HCT116 (cell line): ENCODE measurements at regions not wholly inside any gene's neighbourhood (a gene's known extent, or its start where the extent isn't known, plus 50 kb on each side); places are given as distances from the start of the nearest gene placed in this dataset.

Experiments
- ATAC-seq: fragments of 200-7000 bp; cut with Tn5 transposase; 2 replicates; pipeline ENCODE4 v1.9.1; 2020; ENCODE audit warnings: mild to moderate bottlenecking, moderate library complexity
- BruUV-seq: library from RNA; stranded (reverse); fragments of 400-500 nt; replicated peaks from 2 replicates; lab custom pipeline; 2021; lab: Mats Ljungman, UMichigan
- CTCF ChIA-PET: fragments of 300-600 bp; sonication (Branson Sonifier 250); formaldehyde crosslinking; loops from one replicate; lab custom pipeline; 2021; ENCODE audit warnings: antibody characterized with exemption; lab: Charles Lee
- POLR2A ChIA-PET: fragments of 300-600, 350-600 bp; sonication (Branson Sonifier 250); formaldehyde crosslinking; loops from one replicate; lab custom pipeline; 2021; ENCODE audit warnings: antibody characterized with exemption; lab: Charles Lee
- RAD21 ChIA-PET, 2 experiments: fragments of 300-600 bp; sonication (Branson Sonifier 250); formaldehyde crosslinking; loops; one replicate each; lab custom pipeline; 2023; ENCODE audit warnings: low total read pairs in 2 of 2; ENCODE audit not compliant: uncharacterized antibody in 2 of 2, unreplicated experiment in 2 of 2, low non-redundant PET in 1 of 2; lab: Charles Lee
- DNase-seq: peaks from one replicate; pipeline ENCODE4 v3.0.0-alpha.2; 2010; ENCODE audit warnings: low read depth, low spot score
- H2AFZ ChIP-seq: fragments of 200-600 bp; shearing (Covaris generic), sonication (generic); 2 replicates; pipeline ENCODE4 v1.6.1; 2017; ENCODE audit warnings: low read depth, mixed run types, mixed read lengths, antibody characterized with exemption, low read length; ENCODE audit not compliant: poor library complexity, severe bottlenecking
- H3K27ac ChIP-seq: 2 replicates; pipeline ENCODE4 v1.5.1; 2012; ENCODE audit warnings: low read depth, low read length
- H3K27me3 ChIP-seq: fragments of 200-600 bp; sonication (generic); 2 replicates; pipeline ENCODE4 v1.6.1; 2016; ENCODE audit warnings: mixed run types, low read length, mixed read lengths; ENCODE audit not compliant: insufficient read depth
- H3K36me3 ChIP-seq, 2 experiments: fragments of 200-500 bp in 1 of 2; fragments of 200-600 bp in 1 of 2; sonication (Bioruptor generic) in 1 of 2; sonication (generic) in 1 of 2; 2 replicates each; pipeline versions ENCODE4 v1.5.1 to v1.6.1; 2014 to 2016; ENCODE audit warnings: low read length in 2 of 2, inconsistent platforms in 1 of 2, mixed read lengths in 1 of 2, mixed run types in 1 of 2; ENCODE audit not compliant: insufficient read depth in 2 of 2, control insufficient read depth in 1 of 2
- H3K4me1 ChIP-seq, 2 experiments: fragments of 200-600 bp in 1 of 2; sonication (generic) in 1 of 2; 2 replicates each; pipeline versions ENCODE4 v1.5.1 to v1.6.1; 2012 to 2017; ENCODE audit warnings: low read length in 2 of 2, inconsistent platforms in 1 of 2, mild to moderate bottlenecking in 1 of 2, mixed read lengths in 1 of 2, mixed run types in 1 of 2, moderate library complexity in 1 of 2; ENCODE audit not compliant: insufficient read depth in 2 of 2, control insufficient read depth in 1 of 2
- H3K4me2 ChIP-seq: fragments of 200-600 bp; sonication (generic); 2 replicates; pipeline ENCODE4 v1.6.1; 2017; ENCODE audit warnings: mixed run types, low read length, mixed read lengths
- H3K4me3 ChIP-seq, 2 experiments: fragments of 200-600 bp in 1 of 2; sonication (generic) in 1 of 2; replicated peaks in 1 of 2; 2 replicates each; pipeline ENCODE4 v1.5.1; 2011 to 2016; ENCODE audit warnings: low read length in 2 of 2, control low read depth in 1 of 2, low read depth in 1 of 2, mild to moderate bottlenecking in 1 of 2, mixed read lengths in 1 of 2, mixed run types in 1 of 2
- H3K79me2 ChIP-seq: fragments of 200-600 bp; sonication (generic); 2 replicates; pipeline ENCODE4 v1.6.1; 2017; ENCODE audit warnings: mild to moderate bottlenecking, mixed run types, low read length, moderate library complexity, mixed read lengths; ENCODE audit not compliant: insufficient read depth
- H3K9ac ChIP-seq: fragments of 200-600 bp; sonication (generic); 2 replicates; pipeline ENCODE4 v1.6.1; 2016; ENCODE audit warnings: low read length, mixed read lengths
- H3K9me2 ChIP-seq: fragments of 200-600 bp; sonication (generic), shearing (Covaris generic); 2 replicates; pipeline ENCODE4 v1.6.1; 2017; ENCODE audit warnings: mixed run types, mild to moderate bottlenecking, moderate library complexity; ENCODE audit not compliant: insufficient read depth
- H3K9me3 ChIP-seq, 2 experiments: fragments of 200-500 bp in 1 of 2; fragments of 200-600 bp in 1 of 2; sonication (Bioruptor generic) in 1 of 2; sonication (generic) in 1 of 2; 2 replicates each; pipeline ENCODE4 v1.6.1; 2014 to 2017; ENCODE audit warnings: low read length in 2 of 2, mixed read lengths in 2 of 2, inconsistent platforms in 1 of 2, low read depth in 1 of 2, mild to moderate bottlenecking in 1 of 2, mixed run types in 1 of 2, moderate library complexity in 1 of 2; ENCODE audit not compliant: control insufficient read depth in 1 of 2, insufficient read depth in 1 of 2
- H4K20me1 ChIP-seq: fragments of 200-600 bp; sonication (generic), shearing (Covaris generic); 2 replicates; pipeline ENCODE4 v1.6.1; 2017; ENCODE audit warnings: mixed run types, mild to moderate bottlenecking, moderate library complexity; ENCODE audit not compliant: insufficient read depth
- ELF1 ChIP-seq: IDR thresholded peaks from 2 replicates; pipeline ENCODE4 v1.6.1; 2012; ENCODE audit warnings: low read depth, borderline replicate concordance
- EZH2 ChIP-seq: fragments of 200-600 bp; sonication (generic); IDR thresholded peaks from 2 replicates; pipeline ENCODE4 v1.6.1; 2017; ENCODE audit warnings: antibody characterized with exemption, mixed run types
- EZH2phosphoT487 ChIP-seq: fragments of 200-600 bp; IDR thresholded peaks from 2 replicates; pipeline ENCODE4 v1.6.1; 2018; ENCODE audit warnings: antibody characterized with exemption, borderline replicate concordance
- FOSL1 ChIP-seq: IDR thresholded peaks from 2 replicates; pipeline ENCODE4 v1.6.1; 2012; ENCODE audit warnings: low read depth
- JUND ChIP-seq: IDR thresholded peaks from 2 replicates; pipeline ENCODE4 v1.6.1; 2012
- POLR2A ChIP-seq: IDR thresholded peaks from 2 replicates; pipeline ENCODE4 v1.7.0; 2011; ENCODE audit warnings: borderline replicate concordance; ENCODE audit not compliant: insufficient read depth, insufficient read length; ENCODE audit errors: extremely low read depth
- POLR2AphosphoS5 ChIP-seq: IDR thresholded peaks from 2 replicates; pipeline ENCODE4 v1.6.1; 2011; ENCODE audit warnings: mild to moderate bottlenecking, low read depth, low read length, moderate library complexity
- RAD21 ChIP-seq: IDR thresholded peaks from 2 replicates; pipeline ENCODE4 v1.6.1; 2012; ENCODE audit warnings: low read depth, mild to moderate bottlenecking
- SP1 ChIP-seq: IDR thresholded peaks from 2 replicates; pipeline ENCODE4 v1.6.1; 2012; ENCODE audit warnings: low read depth
- SRF ChIP-seq: IDR thresholded peaks from 2 replicates; pipeline ENCODE4 v1.6.1; 2012; ENCODE audit warnings: low read depth
- YY1 ChIP-seq: IDR thresholded peaks from 2 replicates; pipeline ENCODE4 v1.6.1; 2011; ENCODE audit warnings: low read length, low read depth, moderate library complexity, mild to moderate bottlenecking; ENCODE audit not compliant: insufficient replicate concordance; ENCODE audit errors: extremely low read depth
- ZFX ChIP-seq: fragments of 450-650 bp; IDR thresholded peaks from 2 replicates; pipeline ENCODE4 v1.6.1; 2017
- ZNF274 ChIP-seq: fragments of 200-500 bp; sonication (Bioruptor generic); IDR thresholded peaks from 2 replicates; pipeline ENCODE4 v1.6.1; 2014; ENCODE audit warnings: mild to moderate bottlenecking, low read depth, low read length, inconsistent platforms
- intact Hi-C: fragments of 100-400 bp; cut with micrococcal nuclease; formaldehyde crosslinking; loops from 2 replicates; pipeline ENCODE4 v1.10.0; 2022
- TF ChIP-seq, protein P1 (sequence below), 3 experiments: fragments of 200-600 bp in 1 of 3; sonication (generic) in 1 of 3; IDR thresholded peaks in 2 of 3; conservative IDR thresholded peaks in 1 of 3; 2 replicates each; pipeline ENCODE4 v1.5.1; 2012 to 2017; ENCODE audit warnings: low read depth in 2 of 3, low read length in 2 of 3, antibody characterized with exemption in 1 of 3, borderline replicate concordance in 1 of 3, control low read depth in 1 of 3, mild to moderate bottlenecking in 1 of 3, mixed read lengths in 1 of 3, mixed run types in 1 of 3, moderate library complexity in 1 of 3; ENCODE audit not compliant: insufficient read depth in 1 of 3
- TF ChIP-seq, protein P2 (sequence below): IDR thresholded peaks from 2 replicates; pipeline ENCODE4 v1.6.1; 2012
- TF ChIP-seq, protein P3 (sequence below): IDR thresholded peaks from 2 replicates; pipeline ENCODE4 v1.6.1; 2012

DNA sequence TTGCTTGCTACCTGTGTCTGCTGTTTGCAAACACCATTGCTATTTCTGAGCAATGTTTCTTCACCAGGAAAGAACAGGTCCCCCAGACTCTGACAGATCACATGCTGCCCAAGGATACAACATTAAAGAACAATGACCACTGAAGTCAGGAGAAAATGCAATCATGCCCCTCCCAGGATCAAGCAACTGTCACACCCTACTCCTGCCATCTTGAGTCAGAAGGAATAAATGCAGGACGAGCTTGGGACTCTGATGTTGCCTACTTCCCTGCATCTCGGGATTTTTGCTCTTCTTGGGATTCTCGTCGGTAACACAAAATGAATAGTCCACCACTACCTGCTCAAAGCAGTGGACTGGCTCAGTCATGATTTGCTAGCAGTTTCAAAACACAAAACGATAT is 490.6 kb downstream of the COG6 start:
- ChIA-PET CTCF (interaction anchor here (0.6 to 1.5 kb wide), 3 partner anchors 77 to 203 kb away, joined by 3 read pairs; no protein-coding TSS in a partner anchor), RAD21 (no interaction called here), POLR2A (no interaction called here)
- no peaks in the 10 kb centered on the region; the same call in 1 of the 2 replicates for H3K27me3 ChIP-seq
- H3K79me2 ChIP-seq: no peaks in the 10 kb centered on the region
- H3K9ac ChIP-seq: no peak overlapping the region
- no peak overlapping the region for H3K27ac ChIP-seq
- peak; percentile 38; the same call in 1 of the 2 replicates for TF ChIP-seq RAD21
- TF ChIP-seq, protein P1, sequence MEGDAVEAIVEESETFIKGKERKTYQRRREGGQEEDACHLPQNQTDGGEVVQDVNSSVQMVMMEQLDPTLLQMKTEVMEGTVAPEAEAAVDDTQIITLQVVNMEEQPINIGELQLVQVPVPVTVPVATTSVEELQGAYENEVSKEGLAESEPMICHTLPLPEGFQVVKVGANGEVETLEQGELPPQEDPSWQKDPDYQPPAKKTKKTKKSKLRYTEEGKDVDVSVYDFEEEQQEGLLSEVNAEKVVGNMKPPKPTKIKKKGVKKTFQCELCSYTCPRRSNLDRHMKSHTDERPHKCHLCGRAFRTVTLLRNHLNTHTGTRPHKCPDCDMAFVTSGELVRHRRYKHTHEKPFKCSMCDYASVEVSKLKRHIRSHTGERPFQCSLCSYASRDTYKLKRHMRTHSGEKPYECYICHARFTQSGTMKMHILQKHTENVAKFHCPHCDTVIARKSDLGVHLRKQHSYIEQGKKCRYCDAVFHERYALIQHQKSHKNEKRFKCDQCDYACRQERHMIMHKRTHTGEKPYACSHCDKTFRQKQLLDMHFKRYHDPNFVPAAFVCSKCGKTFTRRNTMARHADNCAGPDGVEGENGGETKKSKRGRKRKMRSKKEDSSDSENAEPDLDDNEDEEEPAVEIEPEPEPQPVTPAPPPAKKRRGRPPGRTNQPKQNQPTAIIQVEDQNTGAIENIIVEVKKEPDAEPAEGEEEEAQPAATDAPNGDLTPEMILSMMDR (IDR thresholded peaks at IDR 0.05 in 2 of 3, conservative IDR thresholded peaks at IDR 0.05 in 1 of 3; ENCODE audit: borderline replicate concordance in 1 of 3, insufficient read depth in 1 of 3, low read depth in 2 of 3, low read length in 2 of 3): peak in 2 of 3 experiments; percentile 11 to 15; a peak in 1 of 6 replicates
- no peak for TF ChIP-seq JUND
- H4K20me1 ChIP-seq: no peaks in the 10 kb centered on the region
- no peaks in the 10 kb centered on the region for H3K36me3 ChIP-seq
- ATAC-seq (peak; percentile 75), DNase-seq (no peak)
- intact Hi-C loops: no loop called here
- H3K9me3 ChIP-seq: no peaks in the 10 kb centered on the region
- H2AFZ ChIP-seq: no peak overlapping the region
- BruUV-seq: no TSS peak
- no peak overlapping the region for H3K4me3 ChIP-seq
- no peak overlapping the region for H3K4me2 ChIP-seq
- H3K4me1 ChIP-seq: peaks cover 0 to 6% of the 10 kb centered on the region in 2 experiments; a peak in 1 of 4 replicates
- H3K9me2 ChIP-seq: no peaks in the 10 kb centered on the region

DNA sequence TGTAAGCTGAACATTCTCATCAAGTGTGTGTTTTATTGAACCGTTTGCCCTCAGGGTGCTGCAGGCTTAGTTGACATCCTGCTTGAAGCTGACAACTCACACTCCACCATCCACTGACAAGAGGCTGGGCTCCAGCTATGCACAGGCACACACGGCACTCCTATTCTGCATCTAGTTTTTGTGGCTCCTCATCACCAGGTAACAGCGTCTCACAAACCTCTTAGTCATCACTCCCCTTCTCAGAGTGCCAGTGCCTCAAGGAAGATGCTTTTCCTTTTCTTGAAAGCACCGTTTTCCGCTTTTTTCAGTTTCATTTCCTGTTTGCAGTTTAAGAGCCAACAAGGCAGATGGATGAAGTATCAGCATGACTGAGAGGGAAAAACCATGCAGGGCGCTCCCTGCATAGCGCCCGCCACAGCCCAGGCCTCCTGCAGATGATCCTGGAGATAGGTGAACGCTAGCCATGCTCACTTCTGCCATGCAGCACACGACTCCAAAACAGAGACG is 491.2 kb downstream of the COG6 start:
- CTCF ChIA-PET: interaction anchor here (0.6 kb wide), 1 partner anchor 78 kb away, joined by 3 read pairs; no protein-coding TSS in a partner anchor
- RAD21 ChIA-PET: no interaction called here
- Histone ChIP-seq H3K27ac (no peak overlapping the region), H3K4me2 (no peak overlapping the region), H3K4me1 (peaks cover 2 to 11% of the 10 kb centered on the region in 2 experiments; a peak in 1 of 4 replicates), H3K4me3 (no peak overlapping the region), H3K9ac (no peak overlapping the region), H3K27me3 (no peaks in the 10 kb centered on the region; the same call in 1 of the 2 replicates), H3K9me3 (no peaks in the 10 kb centered on the region), H3K9me2 (no peaks in the 10 kb centered on the region), H2AFZ (no peak overlapping the region), H3K36me3 (no peaks in the 10 kb centered on the region), H3K79me2 (no peaks in the 10 kb centered on the region), H4K20me1 (no peaks in the 10 kb centered on the region)
- DNase-seq (no peak), ATAC-seq (no peak)
- no TSS peak for BruUV-seq
- intact Hi-C loops: no loop called here
- POLR2A ChIA-PET: no interaction called here
- TF ChIP-seq FOSL1 (no peak), SP1 (no peak), POLR2AphosphoS5 (no peak), JUND (no peak), EZH2phosphoT487 (no peak), ELF1 (no peak), ZFX (no peak), POLR2A (no peak), EZH2 (no peak), ZNF274 (no peak), SRF (no peak), YY1 (no peak)
- TF ChIP-seq, protein P2, sequence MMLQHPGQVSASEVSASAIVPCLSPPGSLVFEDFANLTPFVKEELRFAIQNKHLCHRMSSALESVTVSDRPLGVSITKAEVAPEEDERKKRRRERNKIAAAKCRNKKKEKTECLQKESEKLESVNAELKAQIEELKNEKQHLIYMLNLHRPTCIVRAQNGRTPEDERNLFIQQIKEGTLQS: no peak
- TF ChIP-seq, protein P1 (IDR thresholded peaks at IDR 0.05 in 2 of 3, conservative IDR thresholded peaks at IDR 0.05 in 1 of 3; ENCODE audit: borderline replicate concordance in 1 of 3, insufficient read depth in 1 of 3, low read depth in 2 of 3, low read length in 2 of 3): no peak
- TF ChIP-seq, protein P3, sequence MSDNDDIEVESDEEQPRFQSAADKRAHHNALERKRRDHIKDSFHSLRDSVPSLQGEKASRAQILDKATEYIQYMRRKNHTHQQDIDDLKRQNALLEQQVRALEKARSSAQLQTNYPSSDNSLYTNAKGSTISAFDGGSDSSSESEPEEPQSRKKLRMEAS: no peak
